ENCODE measurements at regions not wholly inside any gene's neighbourhood (a gene's known extent, or its start where the extent isn't known, plus 50 kb on each side); places are given as distances from the start of the nearest gene placed in this dataset.
"Not testable (repeated sequence)": the region's sequence is repeated elsewhere in the genome, so short reads cannot be mapped to it uniquely, and the experiment has no call there.

GRCh38 chr9:129317179-129318011 is 139.3 kb upstream of the IER5L start:
- peak; percentile 73 for DNase-seq (ENCODE audit: low read depth)

DNA sequence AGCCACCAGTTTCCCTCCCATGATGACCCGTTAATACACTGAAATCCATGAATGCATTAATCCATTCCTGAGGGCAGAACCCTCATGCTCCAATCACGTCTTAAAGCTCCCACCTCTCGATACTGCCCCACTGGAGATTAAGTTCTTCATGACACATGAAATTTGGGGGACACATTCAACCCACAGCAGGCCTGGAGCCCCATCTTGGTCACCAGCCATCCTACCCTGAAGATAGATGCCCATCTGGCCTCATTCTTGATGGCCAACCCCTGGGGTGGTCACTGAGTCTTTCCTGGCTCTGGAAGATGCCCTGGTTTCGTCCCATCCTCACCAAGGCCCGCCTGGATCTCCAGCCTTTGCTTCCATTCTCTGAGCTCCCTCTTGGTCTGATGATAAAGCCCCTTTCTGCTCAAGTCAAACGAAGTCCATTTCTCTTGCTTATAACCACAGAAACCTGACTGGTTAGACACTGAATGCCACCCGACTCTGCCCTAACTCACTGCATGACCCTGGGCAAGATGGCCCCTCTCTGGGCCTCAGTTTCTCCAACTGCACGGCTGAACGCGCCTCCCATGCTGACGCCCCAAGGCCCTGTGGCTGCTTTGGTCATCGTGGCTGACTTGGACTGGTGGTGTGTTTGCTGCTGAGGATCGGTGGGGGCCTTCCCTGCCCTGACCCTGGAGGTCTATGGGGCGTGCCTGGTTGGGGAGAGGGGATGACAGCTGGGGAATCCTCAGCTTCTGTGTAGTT is 138.4 kb upstream of the IER5L start:
- no peak for DNase-seq (ENCODE audit: low read depth)

GRCh38 chr9:129313331-129313955 is 135.4 kb upstream of the IER5L start:
- no peak for DNase-seq (ENCODE audit: low read depth)

DNA sequence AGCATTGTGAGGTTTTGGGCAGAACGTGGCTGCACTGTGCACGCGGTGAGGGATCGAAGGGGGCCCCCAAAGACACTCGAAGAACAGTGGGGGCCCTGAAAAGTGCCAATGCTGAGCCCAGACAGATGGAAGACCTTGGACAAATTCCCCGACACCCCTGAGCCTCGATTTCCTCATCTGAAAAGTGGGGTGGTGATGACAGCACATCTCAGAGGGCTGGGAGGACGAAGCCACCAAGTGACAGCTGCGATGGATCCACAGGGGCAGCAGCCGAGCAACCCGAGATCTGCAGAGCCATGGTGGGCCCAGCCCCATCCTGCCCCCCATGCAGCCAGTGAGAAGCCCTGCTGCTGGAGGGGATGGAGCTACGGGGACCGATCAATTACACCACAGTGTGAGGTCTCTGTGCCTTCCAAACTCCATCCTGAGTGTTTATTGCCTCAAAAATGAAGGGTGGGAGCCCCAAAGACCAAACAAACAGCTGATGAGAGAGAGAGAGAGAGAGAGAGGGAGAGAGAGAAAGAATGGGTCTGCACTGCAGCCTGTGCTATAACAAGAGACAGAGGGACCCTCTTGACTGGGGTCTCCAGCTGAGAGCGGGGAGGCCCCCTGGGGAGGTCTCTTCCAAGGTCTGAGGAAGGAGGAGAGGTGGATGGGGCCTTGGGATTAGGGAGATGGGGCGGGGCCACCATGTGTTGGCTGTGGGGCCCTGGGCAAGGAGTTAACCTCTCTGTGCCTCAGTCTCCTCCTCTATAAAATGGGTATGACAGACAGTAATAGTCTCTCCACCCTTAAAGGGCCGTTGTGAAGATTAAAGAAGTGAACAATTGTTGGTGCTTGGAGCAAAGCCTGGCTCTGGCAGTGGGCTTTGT is 134.4 kb upstream of the IER5L start:
- DNase-seq (ENCODE audit: low read depth), result no peak

GRCh38 chr9:129311643-129312042 is 133.6 kb upstream of the IER5L start:
- DNase-seq (ENCODE audit: low read depth), result no peak

- peak; percentile 38 for DNase-seq (ENCODE audit: low read depth)
Observed at GRCh38 chr9:129310666-129311350, 132.7 kb upstream of the IER5L start.

DNA sequence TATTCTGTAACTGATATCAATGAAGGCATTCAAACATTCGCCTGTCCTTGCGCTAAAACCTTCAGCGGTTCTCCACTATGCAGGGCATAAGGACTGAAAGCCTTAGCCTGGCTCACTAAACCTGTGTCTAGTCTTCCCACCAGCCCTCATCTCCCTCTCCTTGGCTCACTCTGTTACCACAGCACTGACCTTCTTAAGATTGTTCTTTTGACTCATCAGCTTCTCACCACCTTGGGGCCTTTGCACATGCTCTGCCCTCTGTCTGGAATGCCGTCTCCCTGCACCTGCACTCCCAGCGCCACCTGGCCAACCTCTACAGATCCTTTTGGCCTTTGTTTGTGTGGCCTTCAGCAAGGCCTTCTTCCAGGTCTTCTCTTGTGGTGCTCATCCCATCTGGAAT is 131.8 kb upstream of the IER5L start:
- peak; percentile 22 for DNase-seq (ENCODE audit: low read depth)

- DNase-seq (ENCODE audit: low read depth), result no peak
Observed at GRCh38 chr9:129309041-129309430, 131.0 kb upstream of the IER5L start.

DNA sequence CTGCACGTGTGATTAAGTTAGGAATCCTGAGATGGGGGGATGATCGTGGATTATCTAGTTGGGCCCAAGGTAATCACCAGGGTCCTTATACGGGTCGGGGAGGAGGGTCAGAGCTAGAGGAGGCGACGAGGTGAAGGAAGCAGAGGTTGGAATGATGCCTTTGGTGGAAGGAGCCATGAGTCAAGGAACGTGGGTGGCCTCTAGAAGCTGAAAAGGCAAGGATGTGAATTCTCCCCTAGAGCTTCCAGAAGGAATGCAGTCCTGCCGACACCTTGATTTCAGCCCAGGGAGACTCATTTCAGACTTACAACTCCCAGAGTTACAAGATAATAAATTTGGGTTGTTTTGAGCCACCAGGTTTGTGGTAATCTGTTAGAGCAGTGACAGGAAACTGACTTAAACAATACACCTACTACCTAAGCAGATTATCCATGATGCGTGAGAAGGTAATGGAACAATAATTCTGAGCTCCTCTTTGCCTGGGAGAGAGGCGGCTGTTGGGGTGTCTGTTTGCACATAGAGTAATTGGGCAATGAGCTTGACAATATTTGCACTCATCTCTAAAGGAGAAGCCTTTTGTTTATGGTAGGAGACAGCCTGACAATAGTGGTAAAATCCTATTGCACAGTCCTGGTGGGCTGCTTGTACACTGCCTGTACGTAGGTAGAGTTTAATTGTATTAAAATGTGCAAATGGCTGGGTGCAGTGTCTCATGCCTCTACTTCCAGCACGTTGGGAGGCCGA is 129.3 kb upstream of the IER5L start:
- DNase-seq (ENCODE audit: low read depth), result no peak

DNA sequence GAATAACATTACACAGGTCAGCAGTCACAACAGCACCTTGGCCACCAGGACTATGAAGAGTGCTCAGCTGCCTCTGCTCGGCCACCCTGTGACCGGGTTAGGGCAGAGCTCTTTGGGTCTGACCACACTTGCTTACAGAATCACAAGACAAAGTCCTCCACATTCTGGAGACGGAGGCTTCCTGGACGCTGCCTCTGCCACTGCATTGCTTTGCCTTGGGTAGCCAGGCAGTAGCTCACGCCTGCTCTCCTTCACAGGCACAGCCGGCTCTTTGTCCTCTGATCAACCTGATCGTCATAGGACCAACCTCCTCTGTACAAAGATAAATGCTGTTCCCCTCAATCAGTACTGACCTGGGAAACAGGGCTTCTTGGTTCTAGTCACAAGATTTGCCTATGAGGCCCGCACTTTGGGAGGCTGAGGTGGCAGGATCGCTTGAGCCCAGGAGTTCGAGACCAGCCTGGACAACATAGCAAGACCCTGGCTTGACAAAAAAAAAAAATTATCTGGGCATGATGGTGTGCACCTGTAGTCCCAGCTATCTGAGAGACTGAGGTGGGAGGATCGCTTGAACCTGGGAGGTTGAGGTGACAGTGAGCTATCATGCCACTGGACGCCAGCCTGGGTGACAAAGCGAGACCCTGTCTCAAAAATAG is 128.4 kb upstream of the IER5L start:
- DNase-seq (ENCODE audit: low read depth), result no peak

DNA sequence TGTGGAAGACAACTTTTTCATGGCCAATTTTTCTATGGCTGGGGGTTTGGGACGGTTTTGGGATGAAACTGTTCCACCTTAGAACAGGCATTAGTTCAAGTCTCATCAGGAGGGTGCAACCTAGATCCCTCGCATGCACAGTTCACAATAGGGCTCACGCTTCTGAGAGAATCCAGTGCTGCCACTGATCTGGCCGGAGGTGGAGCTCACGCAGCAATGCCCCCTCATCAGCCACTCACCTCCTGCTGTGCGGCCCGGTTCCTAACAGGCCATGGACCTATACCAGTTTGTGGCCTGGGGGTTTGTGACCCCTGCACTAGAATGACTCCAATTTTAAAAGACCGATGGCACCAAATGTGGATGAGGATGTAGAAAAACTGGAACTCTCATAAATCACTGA is 127.2 kb upstream of the IER5L start:
- no peak for DNase-seq (ENCODE audit: low read depth)

DNA sequence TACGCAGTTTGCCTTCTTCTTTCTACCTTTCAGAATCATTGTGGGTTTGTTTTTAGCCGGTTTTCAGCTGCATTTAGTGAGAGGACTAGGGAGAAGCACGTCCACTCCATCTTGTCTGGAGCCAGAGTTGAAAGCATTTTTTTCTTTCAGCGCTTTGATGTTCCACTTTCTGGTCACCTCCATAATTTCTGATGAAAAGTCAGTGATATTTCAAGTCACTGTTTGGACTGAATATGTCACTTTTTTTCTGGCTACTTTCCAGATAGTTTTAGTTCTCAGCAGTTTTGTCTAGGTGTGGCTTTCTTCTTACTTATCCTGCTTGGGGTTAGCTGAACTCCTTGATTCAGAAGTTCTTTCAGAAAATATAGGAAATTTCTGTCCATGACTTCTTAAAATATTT is 123.9 kb upstream of the IER5L start:
- DNase-seq (ENCODE audit: low read depth), result no peak

DNA sequence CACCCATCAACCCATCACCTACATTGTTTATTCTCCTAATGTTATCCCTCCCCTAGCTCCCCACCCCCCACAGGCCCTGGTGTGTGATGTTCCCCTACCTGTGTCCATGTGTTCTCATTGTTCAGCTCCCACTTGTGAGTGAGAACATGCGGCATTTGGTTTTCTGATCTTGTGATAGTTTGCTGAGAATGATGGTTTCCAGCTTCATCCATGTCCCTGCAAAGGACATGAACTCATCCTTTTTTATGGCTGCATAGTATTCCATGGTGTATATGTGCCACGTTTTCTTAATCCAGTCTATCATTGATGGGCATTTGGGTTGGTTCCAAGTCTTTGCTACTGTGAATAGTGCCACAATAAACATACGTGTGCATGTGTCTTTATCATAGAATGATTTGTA is 118.1 kb upstream of the IER5L start:
- DNase-seq (ENCODE audit: low read depth), result not testable (repeated sequence)

- no peak for DNase-seq (ENCODE audit: low read depth)
Observed at GRCh38 chr9:129291041-129291501, 113.0 kb upstream of the IER5L start.

DNA sequence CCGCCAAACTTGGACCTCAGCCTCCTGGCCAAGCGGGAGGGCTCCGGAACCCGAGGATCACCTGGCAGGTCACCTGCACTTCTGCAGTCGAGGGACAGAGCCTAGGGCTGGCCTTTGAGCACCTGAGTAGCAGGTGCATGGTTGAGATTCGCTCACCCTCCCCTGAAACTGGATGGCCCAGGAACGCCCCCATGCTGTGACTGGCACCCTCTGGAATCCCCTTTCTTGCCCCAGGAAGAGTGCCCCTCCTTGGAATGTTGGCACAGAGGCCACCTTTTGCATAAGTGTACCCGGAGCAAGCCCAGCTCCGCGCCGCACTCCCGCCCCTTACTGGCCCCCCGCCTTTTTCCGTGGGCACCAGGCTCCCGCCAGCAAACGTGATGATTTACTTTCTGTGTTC is 112.5 kb upstream of the IER5L start:
- no peak for DNase-seq (ENCODE audit: low read depth)

- DNase-seq (ENCODE audit: low read depth), result no peak
Observed at GRCh38 chr9:129289883-129290282, 111.8 kb upstream of the IER5L start.

GRCh38 chr9:129289131-129289731 is 111.2 kb upstream of the IER5L start:
- no peak for DNase-seq (ENCODE audit: low read depth)

- DNase-seq (ENCODE audit: low read depth), result no peak
Observed at GRCh38 chr9:129287619-129288305, 109.7 kb upstream of the IER5L start.

All from iris pigment epithelial cell (primary cell).